GM23338 (cell line): ENCODE measurements at regions not wholly inside any gene's neighbourhood (a gene's known extent, or its start where the extent isn't known, plus 50 kb on each side); places are given as distances from the start of the nearest gene placed in this dataset.

ENCODE experiments used
- CTCF ChIP-seq, 2 experiments: fragments of 200-600 bp in 1 of 2; sonication (generic) in 1 of 2; conservative IDR thresholded peaks; 2 replicates each; pipeline versions ENCODE4 v1.5.1 to v1.6.1; 2016 to 2017; ENCODE audit warnings: antibody characterized with exemption in 2 of 2, low read depth in 2 of 2, mild to moderate bottlenecking in 2 of 2, moderate library complexity in 1 of 2
- EZH2 ChIP-seq: fragments of 200-600 bp; sonication (generic); IDR thresholded peaks from one replicate; pipeline ENCODE4 v1.8.0; 2017; ENCODE audit warnings: antibody characterized with exemption, mild to moderate bottlenecking, low read depth; ENCODE audit not compliant: unreplicated experiment
- NANOG ChIP-seq: IDR thresholded peaks from 2 replicates; pipeline ENCODE4 v1.6.1; 2016; ENCODE audit warnings: antibody characterized with exemption, borderline replicate concordance
- POLR2AphosphoS5 ChIP-seq: IDR thresholded peaks from 2 replicates; pipeline ENCODE4 v1.6.1; 2016; ENCODE audit warnings: antibody characterized with exemption, low read depth

GRCh38 chr14:37991027-37991426 is 216.7 kb upstream of the SSTR1 start:
- TF ChIP-seq EZH2 (no peak), CTCF (conservative IDR thresholded peaks at IDR 0.05; ENCODE audit: low read depth in 2 of 2) (peak in 1 of 2 experiments; percentile 26; a peak in 1 of 4 replicates), POLR2AphosphoS5 (no peak), NANOG (no peak)
